ENCODE measurements at regions not wholly inside any gene's neighbourhood (a gene's known extent, or its start where the extent isn't known, plus 50 kb on each side); places are given as distances from the start of the nearest gene placed in this dataset.

- TF ChIP-seq SMC3 (conservative IDR thresholded peaks at IDR 0.05; ENCODE audit: poor library complexity), result no peak
- no peak for TF ChIP-seq EZH2 (IDR thresholded peaks at IDR 0.05; ENCODE audit: borderline replicate concordance, insufficient read depth, low read length, poor library complexity, severe bottlenecking)
Observed at GRCh38 chr1:209042413-209042812, 541.1 kb upstream of the CAMK1G start.
